ENCODE measurements at regions not wholly inside any gene's neighbourhood (a gene's known extent, or its start where the extent isn't known, plus 50 kb on each side); places are given as distances from the start of the nearest gene placed in this dataset.
"Not testable (repeated sequence)": the region's sequence is repeated elsewhere in the genome, so short reads cannot be mapped to it uniquely, and the experiment has no call there.

DNA sequence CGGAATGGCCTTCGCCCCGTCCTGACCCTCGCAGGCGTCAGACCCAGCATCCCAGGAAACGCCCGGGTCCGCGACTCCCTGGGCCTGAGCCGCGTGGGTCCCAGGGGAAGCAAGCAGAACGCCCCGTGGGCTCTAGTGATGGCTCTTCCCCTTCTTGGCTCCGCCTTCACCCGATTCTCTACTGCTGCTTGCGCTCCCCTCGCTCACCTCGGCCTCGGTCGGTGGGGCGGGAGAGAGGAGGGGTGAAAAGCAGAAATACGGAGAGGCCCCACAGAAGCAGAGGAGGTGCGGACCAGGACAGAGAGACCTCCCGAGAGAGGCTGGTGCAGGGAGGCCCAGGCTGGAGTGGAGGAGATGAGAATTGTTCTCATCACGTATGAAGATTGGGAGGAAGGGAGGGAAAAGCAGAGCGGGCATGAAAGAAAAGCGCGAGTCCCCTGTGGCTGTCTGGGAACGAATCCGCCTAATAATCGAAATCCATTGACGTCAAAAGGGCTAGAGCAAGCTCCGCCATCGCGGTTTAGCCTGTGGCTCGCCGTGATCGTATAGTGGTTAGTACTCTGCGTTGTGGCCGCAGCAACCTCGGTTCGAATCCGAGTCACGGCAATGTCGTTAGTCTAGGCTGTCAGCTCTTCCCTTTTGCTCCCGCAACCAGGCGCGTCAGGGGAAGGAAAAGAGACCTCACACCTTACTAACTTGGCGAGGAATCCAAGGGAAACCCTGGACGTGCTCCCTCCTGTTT is 128.9 kb upstream of the NBPF11 start:
- not testable (repeated sequence) for H3K14ac ChIP-seq (ENCODE audit: low read length in 2 of 2); H3K27ac ChIP-seq (ENCODE audit: low read length, poor library complexity, severe bottlenecking); H2AFZ ChIP-seq (ENCODE audit: low read depth, low read length); H2BK12ac ChIP-seq (ENCODE audit: low read length in 2 of 2); H2BK15ac ChIP-seq (ENCODE audit: low read depth, poor library complexity, severe bottlenecking); H4K8ac ChIP-seq (ENCODE audit: low read length); H4K91ac ChIP-seq (ENCODE audit: low read length); H2AK5ac ChIP-seq (ENCODE audit: low read length, severe bottlenecking); H2BK120ac ChIP-seq (ENCODE audit: low read depth, low read length); DNase-seq; H2BK5ac ChIP-seq (ENCODE audit: low read depth, low read length, poor library complexity, severe bottlenecking); H3K4ac ChIP-seq (ENCODE audit: low read depth in 1 of 2, low read length in 2 of 2); H3K36me3 ChIP-seq (ENCODE audit: control insufficient read depth in 1 of 2, insufficient read depth in 2 of 2, low read depth in 1 of 2, low read length in 2 of 2); H3K4me1 ChIP-seq (ENCODE audit: control insufficient read depth, insufficient read depth, low read depth, low read length); H3K18ac ChIP-seq (ENCODE audit: low read depth in 1 of 2, low read length in 2 of 2); H3K23ac ChIP-seq (ENCODE audit: low read length in 2 of 2); H3K9me3 ChIP-seq (ENCODE audit: control insufficient read depth, low read length); H3K27me3 ChIP-seq (ENCODE audit: control insufficient read depth in 1 of 2, insufficient read depth in 1 of 2, low read length in 2 of 2); H3K79me1 ChIP-seq (replicated peaks; ENCODE audit: low read length, poor library complexity, severe bottlenecking)
- Histone ChIP-seq H3K4me2 (ENCODE audit: low read length, poor library complexity, severe bottlenecking) (peak overlapping the region; percentile 69), H3K9ac (ENCODE audit: low read length) (peak overlapping the region; percentile 62), H3K4me3 (ENCODE audit: insufficient read depth in 1 of 2, low read depth in 1 of 2, low read length in 2 of 2) (peak overlapping the region; percentile 39 to 78)
- no CpG with 5 or more reads among the region's 50 CpGs for WGBS

GRCh38 chr1:148279002-148279542 is 127.0 kb upstream of the NBPF11 start:
- not testable (repeated sequence) for H2BK120ac ChIP-seq (ENCODE audit: low read depth, low read length); H3K79me1 ChIP-seq (replicated peaks; ENCODE audit: low read length, poor library complexity, severe bottlenecking); H3K9me3 ChIP-seq (ENCODE audit: control insufficient read depth, low read length); H3K23ac ChIP-seq (ENCODE audit: low read length in 2 of 2); H4K91ac ChIP-seq (ENCODE audit: low read length); H3K14ac ChIP-seq (ENCODE audit: low read length in 2 of 2); H3K4me2 ChIP-seq (ENCODE audit: low read length, poor library complexity, severe bottlenecking); H2AK5ac ChIP-seq (ENCODE audit: low read length, severe bottlenecking); H2BK15ac ChIP-seq (ENCODE audit: low read depth, poor library complexity, severe bottlenecking); H3K9ac ChIP-seq (ENCODE audit: low read length); H3K4me1 ChIP-seq (ENCODE audit: control insufficient read depth, insufficient read depth, low read depth, low read length); H3K4ac ChIP-seq (ENCODE audit: low read depth in 1 of 2, low read length in 2 of 2); H3K4me3 ChIP-seq (ENCODE audit: insufficient read depth in 1 of 2, low read depth in 1 of 2, low read length in 2 of 2); H2BK12ac ChIP-seq (ENCODE audit: low read length in 2 of 2); H3K27me3 ChIP-seq (ENCODE audit: control insufficient read depth in 1 of 2, insufficient read depth in 1 of 2, low read length in 2 of 2); H4K8ac ChIP-seq (ENCODE audit: low read length); H3K18ac ChIP-seq (ENCODE audit: low read depth in 1 of 2, low read length in 2 of 2); H2AFZ ChIP-seq (ENCODE audit: low read depth, low read length); H2BK5ac ChIP-seq (ENCODE audit: low read depth, low read length, poor library complexity, severe bottlenecking); H3K27ac ChIP-seq (ENCODE audit: low read length, poor library complexity, severe bottlenecking); H3K36me3 ChIP-seq (ENCODE audit: control insufficient read depth in 1 of 2, insufficient read depth in 2 of 2, low read depth in 1 of 2, low read length in 2 of 2)
- 94% methylated on average over 2 of the region's 5 CpGs for WGBS
- DNase-seq, result peak; percentile 21

DNA sequence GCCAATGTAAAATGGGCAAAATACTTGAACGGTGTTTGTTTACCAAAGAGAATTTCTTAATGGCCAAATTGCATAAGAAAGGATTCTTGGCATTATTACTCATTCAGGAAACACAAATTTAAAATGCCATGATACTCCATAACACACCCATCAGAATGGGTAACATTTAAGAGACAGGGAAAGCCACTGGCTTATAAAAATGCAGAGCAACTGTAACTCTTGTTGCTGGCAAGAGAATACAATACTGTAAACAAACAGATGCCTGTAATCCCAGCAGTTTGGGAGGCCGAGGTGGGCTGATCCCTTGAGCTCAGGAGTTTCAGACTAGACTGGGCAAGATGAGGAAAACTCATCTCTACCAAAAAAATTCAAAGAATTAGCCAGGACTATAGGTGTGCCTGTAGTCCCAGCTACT is 125.8 kb upstream of the NBPF11 start:
- H3K18ac ChIP-seq (ENCODE audit: low read depth in 1 of 2, low read length in 2 of 2), result peak overlapping the region; percentile 87 to 95
- WGBS, result 0% methylated on average over 1 of the region's 2 CpGs
- peak overlapping the region; percentile 28 to 81 for H3K4ac ChIP-seq (ENCODE audit: low read depth in 1 of 2, low read length in 2 of 2)
- not testable (repeated sequence) for H2AK5ac ChIP-seq (ENCODE audit: low read length, severe bottlenecking); H3K79me1 ChIP-seq (replicated peaks; ENCODE audit: low read length, poor library complexity, severe bottlenecking); H2BK5ac ChIP-seq (ENCODE audit: low read depth, low read length, poor library complexity, severe bottlenecking); H3K27ac ChIP-seq (ENCODE audit: low read length, poor library complexity, severe bottlenecking); H3K23ac ChIP-seq (ENCODE audit: low read length in 2 of 2); H3K36me3 ChIP-seq (ENCODE audit: control insufficient read depth in 1 of 2, insufficient read depth in 2 of 2, low read depth in 1 of 2, low read length in 2 of 2); H3K27me3 ChIP-seq (ENCODE audit: control insufficient read depth in 1 of 2, insufficient read depth in 1 of 2, low read length in 2 of 2); H4K91ac ChIP-seq (ENCODE audit: low read length); H2AFZ ChIP-seq (ENCODE audit: low read depth, low read length); H3K4me1 ChIP-seq (ENCODE audit: control insufficient read depth, insufficient read depth, low read depth, low read length); H3K9me3 ChIP-seq (ENCODE audit: control insufficient read depth, low read length); H3K14ac ChIP-seq (ENCODE audit: low read length in 2 of 2); H2BK15ac ChIP-seq (ENCODE audit: low read depth, poor library complexity, severe bottlenecking); H3K4me2 ChIP-seq (ENCODE audit: low read length, poor library complexity, severe bottlenecking); H3K4me3 ChIP-seq (ENCODE audit: insufficient read depth in 1 of 2, low read depth in 1 of 2, low read length in 2 of 2); H3K9ac ChIP-seq (ENCODE audit: low read length)
- peak overlapping the region; percentile 93 to 97 for H2BK12ac ChIP-seq (ENCODE audit: low read length in 2 of 2)
- H2BK120ac ChIP-seq (ENCODE audit: low read depth, low read length), result peak overlapping the region; percentile 89
- H4K8ac ChIP-seq (ENCODE audit: low read length), result peak overlapping the region; percentile 92
- peak; percentile 55 for DNase-seq

DNA sequence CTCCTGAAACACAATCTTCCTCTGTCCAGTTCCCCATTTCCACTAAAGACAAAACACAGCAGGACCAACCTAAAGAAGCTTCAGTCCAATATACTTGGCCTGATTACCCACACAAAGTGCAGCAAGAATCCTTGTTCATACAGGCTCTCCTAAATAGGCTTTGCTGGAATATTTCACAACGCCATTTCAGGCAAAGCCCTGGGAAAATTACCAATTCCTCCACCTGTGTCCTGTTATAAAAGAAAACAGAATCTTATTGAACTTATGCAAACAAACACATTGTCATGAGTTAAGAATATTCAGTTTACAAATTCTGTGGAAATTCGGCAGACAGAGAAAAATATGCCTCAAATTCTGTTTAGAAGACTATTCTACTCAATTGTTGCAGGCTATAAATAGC is 115.0 kb upstream of the NBPF11 start:
- 100% methylated on average over 2 of the region's 2 CpGs for WGBS

More for the DNA sequence above, 115.0 kb upstream of the NBPF11 start:
- H3K23ac ChIP-seq (ENCODE audit: low read length in 2 of 2); H3K9ac ChIP-seq (ENCODE audit: low read length); H2BK5ac ChIP-seq (ENCODE audit: low read depth, low read length, poor library complexity, severe bottlenecking); H3K14ac ChIP-seq (ENCODE audit: low read length in 2 of 2); H2AK5ac ChIP-seq (ENCODE audit: low read length, severe bottlenecking); H4K8ac ChIP-seq (ENCODE audit: low read length); H2AFZ ChIP-seq (ENCODE audit: low read depth, low read length); H3K18ac ChIP-seq (ENCODE audit: low read depth in 1 of 2, low read length in 2 of 2); H3K4me3 ChIP-seq (ENCODE audit: insufficient read depth in 1 of 2, low read depth in 1 of 2, low read length in 2 of 2); H2BK12ac ChIP-seq (ENCODE audit: low read length in 2 of 2); DNase-seq; H2BK15ac ChIP-seq (ENCODE audit: low read depth, poor library complexity, severe bottlenecking); H3K9me3 ChIP-seq (ENCODE audit: control insufficient read depth, low read length); H3K27me3 ChIP-seq (ENCODE audit: control insufficient read depth in 1 of 2, insufficient read depth in 1 of 2, low read length in 2 of 2); H3K79me1 ChIP-seq (replicated peaks; ENCODE audit: low read length, poor library complexity, severe bottlenecking); H3K36me3 ChIP-seq (ENCODE audit: control insufficient read depth in 1 of 2, insufficient read depth in 2 of 2, low read depth in 1 of 2, low read length in 2 of 2); H3K4me1 ChIP-seq (ENCODE audit: control insufficient read depth, insufficient read depth, low read depth, low read length); H3K27ac ChIP-seq (ENCODE audit: low read length, poor library complexity, severe bottlenecking); H3K4ac ChIP-seq (ENCODE audit: low read depth in 1 of 2, low read length in 2 of 2); H4K91ac ChIP-seq (ENCODE audit: low read length); H3K4me2 ChIP-seq (ENCODE audit: low read length, poor library complexity, severe bottlenecking); H2BK120ac ChIP-seq (ENCODE audit: low read depth, low read length): not testable (repeated sequence)

All from mesenchymal stem cell (in vitro differentiated cells and primary cell).